HG02943 (cell line): ENCODE measurements at regions not wholly inside any gene's neighbourhood (a gene's known extent, or its start where the extent isn't known, plus 50 kb on each side); places are given as distances from the start of the nearest gene placed in this dataset.
"Not testable (repeated sequence)": the region's sequence is repeated elsewhere in the genome, so short reads cannot be mapped to it uniquely, and the experiment has no call there.

Source experiments
- ATAC-seq: cut with Tn5 transposase; IDR thresholded peaks from one replicate; pipeline ENCODE4 v1.9.1; 2021; ENCODE audit warnings: mild to moderate bottlenecking, low read depth, moderate library complexity; ENCODE audit not compliant: unreplicated experiment

GRCh38 chr12:89162589-89163261 is 189.6 kb downstream of the DUSP6 start:
- ATAC-seq, result no peak

DNA sequence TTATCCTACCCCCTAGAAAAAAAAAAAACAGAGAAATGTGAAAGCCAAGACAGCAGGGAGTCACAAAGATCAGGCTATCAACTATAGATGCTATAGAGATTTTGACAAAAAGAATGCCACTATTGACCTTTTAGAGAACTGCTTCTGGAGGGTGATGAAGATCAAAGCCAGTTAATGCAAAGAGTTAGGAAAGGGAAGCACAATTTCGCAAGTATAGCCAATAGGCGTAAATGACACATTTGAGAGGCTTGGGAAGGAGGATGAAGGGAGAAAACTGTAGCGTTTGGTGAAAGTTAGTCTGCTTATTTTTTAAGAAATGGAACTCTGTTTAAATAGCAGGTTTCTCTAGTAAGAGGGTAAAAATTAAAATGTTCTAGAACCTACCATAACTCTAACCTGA is 190.7 kb downstream of the DUSP6 start:
- ATAC-seq, result no peak

- no peak for ATAC-seq
Observed at GRCh38 chr12:89160716-89161123, 191.6 kb downstream of the DUSP6 start.

DNA sequence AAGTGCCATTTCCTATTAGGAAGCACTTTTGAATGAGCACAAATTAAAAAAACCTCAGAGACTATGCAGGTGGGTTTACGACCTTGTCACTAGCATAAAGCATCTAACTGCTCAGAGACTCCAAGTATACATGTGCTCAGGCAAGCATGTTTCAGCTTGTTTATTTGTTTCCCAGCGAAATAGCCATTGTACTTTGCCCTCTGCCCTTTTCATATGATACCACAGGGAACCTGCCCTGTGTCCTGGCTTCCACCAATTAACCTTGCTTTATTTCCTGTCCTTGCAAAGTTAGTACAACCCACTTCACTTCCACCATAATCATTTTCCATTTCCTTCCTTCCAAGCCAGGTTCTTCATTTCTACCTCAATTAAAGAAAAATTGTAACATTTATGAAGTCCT is 194.9 kb downstream of the DUSP6 start:
- no peak for ATAC-seq

GRCh38 chr12:89156862-89157262 is 195.4 kb downstream of the DUSP6 start:
- no peak for ATAC-seq

DNA sequence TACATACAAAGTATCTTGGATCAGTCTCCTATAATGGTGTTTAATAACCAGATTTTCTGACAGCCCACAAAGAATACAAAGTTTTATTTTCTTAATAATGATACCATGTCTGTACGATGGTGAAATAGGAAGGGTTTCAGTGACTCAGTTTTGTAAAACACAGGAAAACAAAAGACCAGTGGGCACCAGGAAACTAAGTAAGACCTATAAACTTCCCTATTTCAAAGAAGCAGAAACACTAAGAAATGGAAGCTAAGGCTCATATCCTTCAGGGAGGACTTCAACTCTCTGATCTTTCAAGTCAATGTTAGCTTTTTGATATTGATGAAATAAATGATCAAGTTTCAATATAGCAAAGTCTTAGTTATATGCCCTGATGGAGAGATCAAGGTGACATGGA is 196.0 kb downstream of the DUSP6 start:
- ATAC-seq, result no peak

- no peak for ATAC-seq
Observed at GRCh38 chr12:89155826-89156225, 196.5 kb downstream of the DUSP6 start.

- no peak for ATAC-seq
Observed at GRCh38 chr12:89154743-89155499, 197.4 kb downstream of the DUSP6 start.

GRCh38 chr12:89153341-89153740 is 199.0 kb downstream of the DUSP6 start:
- no peak for ATAC-seq

DNA sequence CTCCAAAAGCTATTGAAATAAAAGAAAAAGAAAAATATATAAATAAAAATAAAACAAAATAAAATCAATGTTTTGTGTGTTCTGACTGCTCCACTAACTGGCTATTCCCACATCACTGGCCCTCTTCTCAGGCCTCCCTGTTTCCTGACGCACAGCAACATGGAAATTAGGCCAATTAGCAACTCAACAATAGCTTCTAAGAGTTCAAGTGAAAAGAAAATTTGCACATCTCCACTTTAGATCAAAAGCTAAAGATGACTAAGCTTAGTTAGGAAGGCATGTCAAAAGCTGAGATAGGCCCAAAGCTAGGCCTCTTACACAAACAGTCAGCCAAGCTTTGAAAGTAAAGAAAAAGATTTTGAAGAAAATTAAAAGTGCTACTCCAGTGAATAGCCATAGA is 200.8 kb downstream of the DUSP6 start:
- no peak for ATAC-seq

DNA sequence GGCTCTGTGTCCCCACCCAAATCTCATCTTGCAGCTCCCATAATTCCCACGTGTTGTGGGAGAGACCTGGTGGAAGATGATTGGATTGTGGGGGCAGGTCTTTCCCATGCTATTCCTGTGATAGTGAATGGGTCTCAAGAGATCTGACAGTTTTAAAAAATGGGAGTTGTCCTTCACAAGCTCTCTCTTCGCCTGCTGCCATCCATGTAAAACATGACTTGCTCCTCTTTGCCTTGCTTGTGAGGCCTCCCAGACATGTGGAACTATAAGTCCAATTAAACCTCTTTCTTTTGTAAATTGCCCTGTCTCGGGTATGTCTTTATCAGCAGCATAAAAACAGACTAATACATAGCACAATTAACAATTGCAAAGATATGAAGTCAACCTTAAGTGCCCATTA is 201.5 kb downstream of the DUSP6 start:
- not testable (repeated sequence) for ATAC-seq

- ATAC-seq, result no peak
Observed at GRCh38 chr12:89140602-89141238, 211.6 kb downstream of the DUSP6 start.

DNA sequence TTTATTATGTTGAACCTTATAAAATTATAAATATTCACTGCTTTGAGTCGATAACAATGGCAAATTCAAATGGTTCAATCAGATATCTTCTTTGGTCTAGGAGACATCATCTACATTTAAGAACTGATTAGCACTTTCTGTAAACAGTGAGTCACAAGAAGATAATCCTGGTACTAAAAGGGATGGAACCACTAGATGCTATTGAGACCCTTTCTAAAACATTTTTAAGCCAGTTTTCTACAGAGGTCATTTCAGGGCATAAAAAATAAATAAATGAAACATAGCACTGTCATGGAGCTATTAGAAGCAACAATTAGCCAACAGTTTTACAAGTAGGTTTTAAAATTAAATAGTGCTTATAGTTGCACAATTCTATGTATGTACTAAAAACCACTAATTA is 212.2 kb downstream of the DUSP6 start:
- ATAC-seq, result no peak

GRCh38 chr12:89139390-89139789 is 212.9 kb downstream of the DUSP6 start:
- no peak for ATAC-seq

- no peak for ATAC-seq
Observed at GRCh38 chr12:89138048-89138852, 214.1 kb downstream of the DUSP6 start.

- no peak for ATAC-seq
Observed at GRCh38 chr12:89135976-89136634, 216.2 kb downstream of the DUSP6 start.

DNA sequence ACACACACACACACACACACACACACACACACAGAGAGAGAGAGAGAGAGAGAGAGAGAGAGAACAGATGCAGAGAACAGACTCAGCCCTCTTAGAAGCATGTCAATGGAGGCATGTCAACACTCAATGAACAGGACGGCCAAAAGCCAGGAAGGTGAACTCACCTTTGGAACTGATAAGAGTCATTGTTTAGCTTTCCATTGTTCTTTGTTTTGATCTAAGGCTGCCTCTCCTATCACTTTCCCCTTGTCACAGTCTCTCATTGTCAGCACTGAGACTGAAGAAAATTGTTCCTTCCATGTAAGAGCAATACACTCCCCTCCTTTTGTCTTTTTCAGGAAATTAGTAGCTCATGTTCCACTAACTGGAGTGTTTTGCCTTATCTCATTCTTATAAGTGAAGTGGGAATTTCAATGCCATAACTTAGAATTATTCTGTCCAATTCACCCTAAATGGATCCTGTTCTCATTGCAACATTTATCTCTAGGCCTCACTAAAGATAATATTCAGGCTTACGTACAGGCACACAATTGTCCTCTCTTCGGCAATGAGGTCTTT is 218.0 kb downstream of the DUSP6 start:
- ATAC-seq, result no peak

DNA sequence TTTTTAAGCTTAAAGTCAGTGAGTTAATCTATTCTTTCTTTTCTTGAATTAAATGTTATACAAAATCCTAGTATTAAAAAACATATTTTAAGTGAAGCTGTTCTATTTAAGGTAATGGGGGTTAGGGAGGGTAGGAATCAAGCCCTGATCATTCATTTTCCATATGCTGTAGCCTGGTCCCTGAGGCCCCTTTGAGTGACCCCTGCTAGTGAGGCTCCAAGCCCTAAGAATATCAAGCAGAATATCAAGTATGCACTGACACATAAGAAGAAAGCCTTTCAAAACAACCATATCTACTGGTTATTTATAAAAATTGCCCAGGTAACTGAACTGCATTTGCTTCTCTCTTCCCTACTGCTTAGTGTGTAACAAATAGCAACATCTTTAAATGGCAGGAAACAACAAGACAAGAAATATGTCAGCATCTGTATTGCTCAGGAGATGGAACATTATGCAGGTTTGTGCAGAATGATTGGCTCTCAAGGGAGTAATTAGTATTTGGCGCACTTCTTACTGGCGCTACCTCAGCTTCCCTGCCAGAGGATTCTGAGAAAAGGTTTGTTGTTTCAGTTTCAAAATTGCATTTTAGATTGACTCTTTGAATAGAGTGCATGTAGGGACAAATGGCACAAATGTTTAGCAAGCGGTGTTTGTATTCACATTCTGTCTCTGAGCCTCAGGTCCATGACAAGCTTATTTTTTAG is 223.0 kb downstream of the DUSP6 start:
- no peak for ATAC-seq

GRCh38 chr12:89126712-89127111 is 225.6 kb downstream of the DUSP6 start:
- ATAC-seq, result no peak
